CD4-positive, alpha-beta T cell (primary cell): ENCODE measurements at regions not wholly inside any gene's neighbourhood (a gene's known extent, or its start where the extent isn't known, plus 50 kb on each side); places are given as distances from the start of the nearest gene placed in this dataset.

ENCODE experiments used
- ATAC-seq: fragments of 200-7000 bp; cut with Tn5 transposase; one replicate; pipeline ENCODE4 v1.10.0; 2022; ENCODE audit warnings: mild to moderate bottlenecking; ENCODE audit not compliant: poor library complexity
- CTCF ChIA-PET: fragments of 350-600 bp; sonication (Branson Sonifier 250); formaldehyde crosslinking; loops from one replicate; lab custom pipeline; 2021; ENCODE audit warnings: antibody characterized with exemption, inconsistent platforms; lab: Charles Lee
- POLR2A ChIA-PET: fragments of 350-600 bp; sonication (Branson Sonifier 250); formaldehyde crosslinking; loops from one replicate; lab custom pipeline; 2021; ENCODE audit warnings: antibody characterized with exemption, inconsistent platforms; lab: Charles Lee
- DNase-seq, 14 experiments: peaks; one replicate each; pipeline ENCODE4 v3.0.0-alpha.2; 2013 to 2020; ENCODE audit warnings: mixed read lengths in 2 of 14
- H3K27ac ChIP-seq, 2 donors: one replicate each; pipeline versions ENCODE4 v1.5.1 to v1.7.0; 2013; ENCODE audit warnings: low read length in 2 of 2, low read depth in 1 of 2, mild to moderate bottlenecking in 1 of 2
- H3K27me3 ChIP-seq, 2 experiments: 1 replicate in 1 of 2; 2 replicates in 1 of 2; pipeline versions ENCODE4 v1.6.1 to v1.7.0; 2013; ENCODE audit warnings: low read length in 2 of 2, control low read depth in 1 of 2, mild to moderate bottlenecking in 1 of 2, moderate library complexity in 1 of 2; ENCODE audit not compliant: insufficient read depth in 2 of 2, control insufficient read depth in 1 of 2
- H3K36me3 ChIP-seq: one replicate; pipeline ENCODE4 v1.6.1; 2013; ENCODE audit warnings: low read length, control low read depth; ENCODE audit not compliant: insufficient read depth
- H3K4me1 ChIP-seq: one replicate; pipeline ENCODE4 v1.6.1; 2013; ENCODE audit warnings: low read length, control low read depth; ENCODE audit not compliant: insufficient read depth
- H3K4me3 ChIP-seq: one replicate; pipeline ENCODE4 v1.5.1; 2013; ENCODE audit warnings: mild to moderate bottlenecking, low read length, moderate library complexity
- H3K9me3 ChIP-seq, 2 experiments: 1 replicate in 1 of 2; 2 replicates in 1 of 2; pipeline versions ENCODE4 v1.6.1 to v1.7.0; 2013; ENCODE audit warnings: low read length in 2 of 2, mild to moderate bottlenecking in 2 of 2, control low read depth in 1 of 2, moderate library complexity in 1 of 2; ENCODE audit not compliant: control insufficient read depth in 1 of 2, insufficient read depth in 1 of 2
- H3K27ac Mint-ChIP-seq: one replicate; pipeline ENCODE4 v1.8.0; 2020; ENCODE audit warnings: mixed read lengths
- H3K27me3 Mint-ChIP-seq: one replicate; pipeline ENCODE4 v1.8.0; 2021; ENCODE audit warnings: mixed read lengths
- H3K36me3 Mint-ChIP-seq: one replicate; pipeline ENCODE4 v1.8.0; 2021; ENCODE audit warnings: low read depth, mixed read lengths
- H3K4me1 Mint-ChIP-seq: one replicate; pipeline ENCODE4 v1.8.0; 2021; ENCODE audit warnings: low read depth, mixed read lengths
- H3K4me3 Mint-ChIP-seq: one replicate; pipeline ENCODE4 v1.8.0; 2020; ENCODE audit warnings: mild to moderate bottlenecking, mixed read lengths
- H3K9me3 Mint-ChIP-seq: one replicate; pipeline ENCODE4 v1.8.0; 2020; ENCODE audit warnings: mixed read lengths
- CTCF ChIP-seq: fragments of 200-600 bp; IDR thresholded peaks from one replicate; pipeline ENCODE4 v1.8.0; 2022; ENCODE audit warnings: antibody characterized with exemption, mild to moderate bottlenecking
- intact Hi-C, 2 experiments: fragments of 100-400 bp; cut with DNase I in 1 of 2; cut with micrococcal nuclease in 1 of 2; formaldehyde crosslinking; loops; one replicate each; pipeline versions ENCODE4 v1.15.1 to v1.9.0; 2023 to 2025; cut with DNase I, micrococcal nuclease

- H3K27ac Mint-ChIP-seq: no peak overlapping the region
- ChIA-PET POLR2A (no interaction called here), CTCF (no interaction called here)
- H3K9me3 Mint-ChIP-seq: peaks cover 5% of the 10 kb centered on the region
- no peak for TF ChIP-seq CTCF
- H3K4me1 Mint-ChIP-seq: no peaks in the 10 kb centered on the region
- peaks cover 0 to 11% of the 10 kb centered on the region in 2 experiments for H3K9me3 ChIP-seq
- no peaks in the 10 kb centered on the region for H3K4me1 ChIP-seq
- no peak overlapping the region for H3K4me3 ChIP-seq
- H3K27ac ChIP-seq: no peak overlapping the region
- DNase-seq: no peak
- no peaks in the 10 kb centered on the region for H3K36me3 ChIP-seq
- H3K27me3 ChIP-seq: no peaks in the 10 kb centered on the region
- H3K4me3 Mint-ChIP-seq: no peak overlapping the region
- ATAC-seq: no peak
- intact Hi-C loops: no loop called here
- no peaks in the 10 kb centered on the region for H3K36me3 Mint-ChIP-seq
- no peaks in the 10 kb centered on the region for H3K27me3 Mint-ChIP-seq
These were observed 105.4 kb upstream of the FAM78B start for GRCh38 chr1:166272155-166272554.

- Histone ChIP-seq H3K4me3 (no peak overlapping the region), H3K9me3 (peaks cover 0 to 12% of the 10 kb centered on the region in 2 experiments), H3K27ac (no peak overlapping the region), H3K4me1 (no peaks in the 10 kb centered on the region), H3K36me3 (no peaks in the 10 kb centered on the region), H3K27me3 (no peaks in the 10 kb centered on the region)
- ChIA-PET POLR2A (no interaction called here), CTCF (no interaction called here)
- no peak overlapping the region for H3K27ac Mint-ChIP-seq
- no peak for TF ChIP-seq CTCF
- no peaks in the 10 kb centered on the region for H3K27me3 Mint-ChIP-seq
- no peak for ATAC-seq
- no peak for DNase-seq
- H3K4me1 Mint-ChIP-seq: no peaks in the 10 kb centered on the region
- H3K9me3 Mint-ChIP-seq: peaks cover 5% of the 10 kb centered on the region
- H3K4me3 Mint-ChIP-seq: no peak overlapping the region
- intact Hi-C loops: no loop called here
- no peaks in the 10 kb centered on the region for H3K36me3 Mint-ChIP-seq
These were observed 106.0 kb upstream of the FAM78B start for GRCh38 chr1:166272851-166273250.

GRCh38 chr1:166273618-166274017 lies 106.8 kb upstream of the FAM78B start:
- H3K4me1 Mint-ChIP-seq: no peaks in the 10 kb centered on the region

More at GRCh38 chr1:166273618-166274017, 106.8 kb upstream of the FAM78B start:
- Histone ChIP-seq H3K4me1 (no peaks in the 10 kb centered on the region), H3K27ac (no peak overlapping the region), H3K9me3 (peaks cover 0 to 12% of the 10 kb centered on the region in 2 experiments), H3K4me3 (no peak overlapping the region), H3K27me3 (no peaks in the 10 kb centered on the region), H3K36me3 (no peaks in the 10 kb centered on the region)
- TF ChIP-seq CTCF: no peak
- ChIA-PET CTCF (no interaction called here), POLR2A (no interaction called here)
- DNase-seq (no peak), ATAC-seq (no peak)
- Mint-ChIP-seq H3K9me3 (peaks cover 7% of the 10 kb centered on the region), H3K36me3 (no peaks in the 10 kb centered on the region), H3K27me3 (no peaks in the 10 kb centered on the region), H3K4me3 (no peak overlapping the region), H3K27ac (no peak overlapping the region)
- intact Hi-C loops: no loop called here
